Gastroesophageal sphincter (tissue), 3 donors: ENCODE measurements at regions not wholly inside any gene's neighbourhood (a gene's known extent, or its start where the extent isn't known, plus 50 kb on each side); places are given as distances from the start of the nearest gene placed in this dataset.

Experiments used
- EP300 ChIP-seq: sonication (generic); formaldehyde crosslinking; IDR thresholded peaks from one replicate; pipeline ENCODE4 v1.6.1; 2017; ENCODE audit warnings: antibody characterized with exemption, mild to moderate bottlenecking
- POLR2A ChIP-seq, 2 donors: fragments of 450-650 bp; IDR thresholded peaks; one replicate each; pipeline ENCODE4 v1.6.1; 2017; ENCODE audit warnings: antibody characterized with exemption in 2 of 2, mild to moderate bottlenecking in 2 of 2, moderate library complexity in 1 of 2
- TF ChIP-seq, protein P1 (sequence below), 4 experiments: fragments of 200-600 bp in 2 of 4; fragments of 450-650 bp in 2 of 4; sonication (generic) in 1 of 4; IDR thresholded peaks; one replicate each; pipeline ENCODE4 v1.5.1; 2017 to 2019; ENCODE audit warnings: antibody characterized with exemption in 4 of 4, mild to moderate bottlenecking in 2 of 4, moderate library complexity in 2 of 4

DNA sequence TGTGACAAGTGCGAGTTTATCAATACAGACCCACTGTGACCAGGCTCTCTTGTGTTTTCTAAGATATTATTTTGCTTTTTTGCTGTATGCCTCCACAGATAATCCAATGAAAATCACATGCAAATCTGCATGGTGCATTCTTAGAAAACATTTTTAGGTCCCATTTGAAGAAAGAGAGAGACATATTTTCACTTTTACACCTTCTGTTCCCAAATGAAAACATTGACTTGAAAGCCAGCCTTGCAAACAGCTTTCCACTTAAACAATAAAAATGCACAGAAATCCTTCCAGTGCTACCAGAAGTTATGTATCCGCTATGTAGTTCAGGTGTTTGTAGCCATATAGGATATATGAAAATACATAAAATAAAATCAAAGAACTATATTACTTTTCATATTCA lies 618.0 kb downstream of the CDH26 start:
- TF ChIP-seq, protein P1, sequence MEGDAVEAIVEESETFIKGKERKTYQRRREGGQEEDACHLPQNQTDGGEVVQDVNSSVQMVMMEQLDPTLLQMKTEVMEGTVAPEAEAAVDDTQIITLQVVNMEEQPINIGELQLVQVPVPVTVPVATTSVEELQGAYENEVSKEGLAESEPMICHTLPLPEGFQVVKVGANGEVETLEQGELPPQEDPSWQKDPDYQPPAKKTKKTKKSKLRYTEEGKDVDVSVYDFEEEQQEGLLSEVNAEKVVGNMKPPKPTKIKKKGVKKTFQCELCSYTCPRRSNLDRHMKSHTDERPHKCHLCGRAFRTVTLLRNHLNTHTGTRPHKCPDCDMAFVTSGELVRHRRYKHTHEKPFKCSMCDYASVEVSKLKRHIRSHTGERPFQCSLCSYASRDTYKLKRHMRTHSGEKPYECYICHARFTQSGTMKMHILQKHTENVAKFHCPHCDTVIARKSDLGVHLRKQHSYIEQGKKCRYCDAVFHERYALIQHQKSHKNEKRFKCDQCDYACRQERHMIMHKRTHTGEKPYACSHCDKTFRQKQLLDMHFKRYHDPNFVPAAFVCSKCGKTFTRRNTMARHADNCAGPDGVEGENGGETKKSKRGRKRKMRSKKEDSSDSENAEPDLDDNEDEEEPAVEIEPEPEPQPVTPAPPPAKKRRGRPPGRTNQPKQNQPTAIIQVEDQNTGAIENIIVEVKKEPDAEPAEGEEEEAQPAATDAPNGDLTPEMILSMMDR (IDR thresholded peaks at IDR 0.05): no peak
- no peak for TF ChIP-seq EP300
- TF ChIP-seq POLR2A (IDR thresholded peaks at IDR 0.05): no peak
